GM12878 (cell line): ENCODE measurements at regions not wholly inside any gene's neighbourhood (a gene's known extent, or its start where the extent isn't known, plus 50 kb on each side); places are given as distances from the start of the nearest gene placed in this dataset.

Source experiments
- BMI1 ChIP-seq: fragments of 450-650 bp; IDR thresholded peaks from 2 replicates; pipeline ENCODE4 v1.6.1; 2016; ENCODE audit warnings: mild to moderate bottlenecking, moderate library complexity, borderline replicate concordance
- CHD1 ChIP-seq: IDR thresholded peaks from 2 replicates; pipeline ENCODE4 v1.6.1; 2012; ENCODE audit warnings: low read depth, low read length, improper control_type of control experiment
- CTCF ChIP-seq, 3 experiments: IDR thresholded peaks in 2 of 3; conservative IDR thresholded peaks in 1 of 3; 2 replicates each; pipeline ENCODE4 v1.5.1; 2011; ENCODE audit warnings: low read depth in 3 of 3, low read length in 3 of 3, mild to moderate bottlenecking in 3 of 3, control low read depth in 2 of 3, moderate library complexity in 2 of 3, inconsistent platforms in 1 of 3, mixed read lengths in 1 of 3; ENCODE audit not compliant: control insufficient read depth in 2 of 3, insufficient read depth in 1 of 3; ENCODE audit errors: extremely low read depth in 1 of 3
- EED ChIP-seq: sonication (generic); IDR thresholded peaks from 2 replicates; pipeline ENCODE4 v1.6.1; 2016; ENCODE audit warnings: antibody characterized with exemption, low read depth
- EP300 ChIP-seq, 2 experiments: fragments of 150-350 bp in 1 of 2; IDR thresholded peaks; 2 replicates each; pipeline ENCODE4 v1.6.1; 2011 to 2012; ENCODE audit warnings: low read depth in 2 of 2, low read length in 2 of 2, borderline replicate concordance in 1 of 2, improper control_type of control experiment in 1 of 2, inconsistent platforms in 1 of 2; ENCODE audit not compliant: control insufficient read depth in 1 of 2
- GABPA ChIP-seq: IDR thresholded peaks from 2 replicates; pipeline ENCODE4 v1.6.1; 2014; ENCODE audit warnings: antibody characterized with exemption, low read depth, mild to moderate bottlenecking, inconsistent platforms
- HCFC1 ChIP-seq: fragments of 150-350 bp; IDR thresholded peaks from 2 replicates; pipeline ENCODE4 v1.6.1; 2014; ENCODE audit warnings: low read length
- MYC ChIP-seq: IDR thresholded peaks from 2 replicates; pipeline ENCODE4 v1.6.1; 2011; ENCODE audit warnings: mild to moderate bottlenecking, low read length, moderate library complexity, inconsistent platforms; ENCODE audit not compliant: insufficient read depth, insufficient replicate concordance, insufficient read length, severe bottlenecking
- NR2F1 ChIP-seq: fragments of 450-650 bp; conservative IDR thresholded peaks from 2 replicates; pipeline ENCODE4 v1.6.1; 2017; ENCODE audit warnings: mild to moderate bottlenecking
- POLR2A ChIP-seq: IDR thresholded peaks from 2 replicates; pipeline ENCODE4 v1.6.1; 2011; ENCODE audit warnings: low read depth, mild to moderate bottlenecking, low read length
- RCOR1 ChIP-seq: conservative IDR thresholded peaks from 2 replicates; pipeline ENCODE4 v1.6.1; 2012; ENCODE audit warnings: low read depth, low read length, improper control_type of control experiment
- TAF1 ChIP-seq: IDR thresholded peaks from 2 replicates; pipeline ENCODE4 v1.6.1; 2011; ENCODE audit warnings: mild to moderate bottlenecking, low read depth, low read length, borderline replicate concordance
- USF2 ChIP-seq: IDR thresholded peaks from 2 replicates; pipeline ENCODE4 v1.6.1; 2011; ENCODE audit warnings: low read depth, low read length, improper control_type of control experiment, borderline replicate concordance
- ZSCAN29 ChIP-seq: fragments of 450-650 bp; IDR thresholded peaks from 2 replicates; pipeline ENCODE4 v1.6.1; 2017; ENCODE audit warnings: mild to moderate bottlenecking, moderate library complexity

- no peak for TF ChIP-seq CTCF (IDR thresholded peaks at IDR 0.05 in 2 of 3, conservative IDR thresholded peaks at IDR 0.05 in 1 of 3; ENCODE audit: control insufficient read depth in 2 of 3, extremely low read depth in 1 of 3, insufficient read depth in 1 of 3, low read depth in 3 of 3, low read length in 3 of 3)
- TF ChIP-seq ZSCAN29, result no peak
- no peak for TF ChIP-seq EP300 (IDR thresholded peaks at IDR 0.05; ENCODE audit: borderline replicate concordance in 1 of 2, control insufficient read depth in 1 of 2, low read depth in 2 of 2, low read length in 2 of 2)
- TF ChIP-seq NR2F1, result no peak
- TF ChIP-seq GABPA, result no peak
- TF ChIP-seq TAF1, result no peak
- no peak for TF ChIP-seq USF2
- no peak for TF ChIP-seq CHD1
- TF ChIP-seq MYC, result no peak
- TF ChIP-seq RCOR1, result no peak
- no peak for TF ChIP-seq EED
- no peak for TF ChIP-seq POLR2A
- TF ChIP-seq HCFC1, result no peak
- TF ChIP-seq BMI1, result no peak
Observed at GRCh38 chr15:62824111-62825015, 218.2 kb upstream of the TPM1 start.
